ENCODE measurements at regions not wholly inside any gene's neighbourhood (a gene's known extent, or its start where the extent isn't known, plus 50 kb on each side); places are given as distances from the start of the nearest gene placed in this dataset.

- TF ChIP-seq GATA2 (IDR thresholded peaks at IDR 0.05; ENCODE audit: low read depth, low read length) (no peak), GATA3 (IDR thresholded peaks at IDR 0.05; ENCODE audit: low read depth, low read length) (no peak)
These were observed 925.4 kb downstream of the BRD1 start for GRCh38 chr22:48902001-48902869.
